Suprapubic skin (tissue), 4 donors: ENCODE measurements at regions not wholly inside any gene's neighbourhood (a gene's known extent, or its start where the extent isn't known, plus 50 kb on each side); places are given as distances from the start of the nearest gene placed in this dataset.

Experiments
- DNase-seq, 2 donors: peaks; one replicate each; pipeline ENCODE4 v3.0.0-alpha.2; 2019; ENCODE audit warnings: low spot score in 2 of 2
- H3K27ac ChIP-seq: fragments of 200-600 bp; sonication (generic); one replicate; pipeline ENCODE4 v1.5.1; 2019
- H3K27me3 ChIP-seq: fragments of 200-600 bp; sonication (generic); one replicate; pipeline ENCODE4 v1.5.1; 2019
- H3K36me3 ChIP-seq: fragments of 200-600 bp; sonication (generic); one replicate; pipeline ENCODE4 v1.5.1; 2019
- H3K4me1 ChIP-seq: fragments of 200-600 bp; sonication (generic); one replicate; pipeline ENCODE4 v1.5.1; 2019
- H3K4me3 ChIP-seq: fragments of 200-600 bp; sonication (generic); one replicate; pipeline ENCODE4 v1.5.1; 2019; ENCODE audit warnings: mild to moderate bottlenecking
- H3K9me3 ChIP-seq: fragments of 200-600 bp; sonication (generic); one replicate; pipeline ENCODE4 v1.5.1; 2019
- CTCF ChIP-seq, 2 donors: fragments of 200-600 bp in 1 of 2; fragments of 450-650 bp in 1 of 2; sonication (generic) in 1 of 2; IDR thresholded peaks; one replicate each; pipeline ENCODE4 v1.5.1; 2016 to 2019; ENCODE audit warnings: antibody characterized with exemption in 2 of 2, mild to moderate bottlenecking in 1 of 2, moderate library complexity in 1 of 2
- EP300 ChIP-seq: sonication (generic); formaldehyde crosslinking; IDR thresholded peaks from one replicate; pipeline ENCODE4 v1.6.1; 2017; ENCODE audit warnings: antibody characterized with exemption
- POLR2A ChIP-seq, 2 donors: fragments of 450-650 bp; IDR thresholded peaks; one replicate each; pipeline ENCODE4 v1.6.1; 2017; ENCODE audit warnings: antibody characterized with exemption in 2 of 2, mild to moderate bottlenecking in 2 of 2, moderate library complexity in 2 of 2
- POLR2AphosphoS5 ChIP-seq, 3 donors: sonication (generic); formaldehyde crosslinking; IDR thresholded peaks; one replicate each; pipeline ENCODE4 v1.6.1; 2017; ENCODE audit warnings: antibody characterized with exemption in 3 of 3
- WGBS: methylation state at CpG from one replicate; pipeline ENCODE4 v1.1.5; 2018; 5-methylcytosine and 5-hydroxymethylcytosine counted together

GRCh38 chr15:81955382-81956062 lies 90.3 kb downstream of the MEX3B start:
- no peak for TF ChIP-seq CTCF (IDR thresholded peaks at IDR 0.05)
- no peak for TF ChIP-seq POLR2AphosphoS5 (IDR thresholded peaks at IDR 0.05)
- no peak for TF ChIP-seq POLR2A (IDR thresholded peaks at IDR 0.05)
- no peak for TF ChIP-seq EP300
- no peaks in the 10 kb centered on the region for H3K36me3 ChIP-seq
- no peaks in the 10 kb centered on the region for H3K27me3 ChIP-seq
- H3K4me1 ChIP-seq: no peaks in the 10 kb centered on the region
- no peaks in the 10 kb centered on the region for H3K9me3 ChIP-seq
- no peak overlapping the region for H3K4me3 ChIP-seq
- no peak overlapping the region for H3K27ac ChIP-seq
- 70% methylated on average over 6 of the region's 6 CpGs for whole genome bisulfite sequencing
- no peak for DNase-seq

DNA sequence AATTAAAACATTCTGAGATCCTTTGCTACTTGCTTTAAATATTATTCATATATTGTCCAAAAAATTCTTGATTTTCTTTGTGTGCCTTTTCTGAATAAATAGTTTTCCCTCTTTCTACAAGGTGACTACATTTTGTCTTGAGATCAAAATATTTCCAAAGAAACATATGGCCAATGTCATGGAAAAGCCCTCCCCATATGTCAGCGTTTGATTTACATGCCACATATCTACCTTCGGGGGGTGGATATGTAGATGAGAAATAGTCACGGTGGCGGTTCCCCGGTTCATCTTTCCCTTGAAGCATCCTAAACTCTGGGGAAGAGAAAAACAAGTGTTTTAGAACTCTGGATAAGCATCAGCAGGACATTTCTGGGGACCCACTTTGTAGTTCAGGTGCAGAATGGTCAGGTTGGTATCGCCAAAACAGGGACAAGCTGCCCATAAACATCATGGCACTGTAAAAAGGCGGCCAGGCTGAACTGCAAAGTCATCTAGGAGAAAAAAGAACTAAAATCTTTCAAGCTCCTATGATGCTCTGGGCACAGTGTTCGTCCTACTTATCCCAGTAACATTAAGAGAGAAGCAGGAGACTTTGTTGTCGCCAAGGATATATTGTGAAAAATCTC lies 91.5 kb downstream of the MEX3B start:
- Histone ChIP-seq H3K27me3 (no peaks in the 10 kb centered on the region), H3K9me3 (no peaks in the 10 kb centered on the region), H3K4me1 (no peaks in the 10 kb centered on the region), H3K36me3 (no peaks in the 10 kb centered on the region), H3K4me3 (no peak overlapping the region), H3K27ac (no peak overlapping the region)
- no peak for DNase-seq
- TF ChIP-seq POLR2AphosphoS5 (IDR thresholded peaks at IDR 0.05): no peak
- 84% methylated on average over 9 of the region's 9 CpGs for WGBS

DNA sequence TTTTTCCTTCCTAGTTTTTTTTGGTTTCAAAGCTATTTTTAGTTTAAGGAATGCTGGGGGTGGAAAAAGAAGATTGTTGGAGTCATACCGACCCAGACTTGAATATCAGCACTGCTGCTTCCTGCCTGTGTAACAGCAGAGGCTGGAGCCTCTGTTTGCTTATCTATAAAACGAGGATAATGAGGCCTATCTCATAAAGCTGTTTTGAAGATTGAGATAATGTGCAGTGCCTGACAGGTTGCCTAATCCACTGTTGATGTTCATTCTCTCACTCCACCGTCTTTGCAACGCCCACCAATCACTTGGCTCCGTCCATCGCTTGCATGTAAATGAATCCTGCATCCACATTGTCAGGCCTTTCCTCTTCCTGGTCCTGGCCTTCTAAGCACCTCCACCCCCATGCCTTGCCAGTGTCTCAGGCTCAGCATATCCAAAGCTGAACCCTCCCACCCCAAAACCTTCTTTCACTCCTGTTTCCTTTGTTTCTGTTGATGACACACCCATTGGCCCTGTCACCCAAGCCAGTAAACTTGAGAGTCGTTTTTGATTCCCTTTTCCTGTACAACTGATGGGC lies 94.9 kb downstream of the MEX3B start:
- no peaks in the 10 kb centered on the region for H3K9me3 ChIP-seq
- no peaks in the 10 kb centered on the region for H3K27me3 ChIP-seq
- no peak overlapping the region for H3K27ac ChIP-seq
- no peak for DNase-seq
- TF ChIP-seq EP300 (no peak), CTCF (IDR thresholded peaks at IDR 0.05) (no peak), POLR2A (IDR thresholded peaks at IDR 0.05) (no peak), POLR2AphosphoS5 (IDR thresholded peaks at IDR 0.05) (no peak)
- no peaks in the 10 kb centered on the region for H3K4me1 ChIP-seq
- H3K4me3 ChIP-seq: no peak overlapping the region
- 59% methylated on average over 7 of the region's 7 CpGs for WGBS
- H3K36me3 ChIP-seq: no peaks in the 10 kb centered on the region

DNA sequence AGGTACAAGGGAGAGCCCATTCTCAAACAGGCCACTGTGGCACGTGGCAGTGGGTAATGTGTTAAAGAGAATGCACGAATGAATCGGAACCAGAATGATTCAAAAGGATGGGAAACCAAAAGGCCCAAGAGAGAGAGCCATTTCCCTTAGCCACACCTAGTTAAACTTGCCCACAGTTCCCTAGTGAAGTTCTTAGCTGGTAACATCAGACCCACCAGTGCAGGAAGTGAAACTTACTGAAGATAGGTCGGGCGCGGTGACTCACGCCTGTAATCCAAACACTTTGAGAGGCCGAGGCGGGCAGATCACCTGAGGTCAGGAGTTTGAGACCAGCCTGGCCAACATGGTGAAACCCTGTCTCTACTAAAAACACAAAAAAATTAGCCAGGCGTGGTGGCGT lies 97.1 kb downstream of the MEX3B start:
- Histone ChIP-seq H3K27me3 (no peaks in the 10 kb centered on the region), H3K27ac (no peak overlapping the region), H3K4me1 (no peaks in the 10 kb centered on the region), H3K36me3 (no peaks in the 10 kb centered on the region), H3K9me3 (no peaks in the 10 kb centered on the region), H3K4me3 (no peak overlapping the region)
- DNase-seq: no peak
- 82% methylated on average over 11 of the region's 11 CpGs for WGBS
- TF ChIP-seq POLR2AphosphoS5 (IDR thresholded peaks at IDR 0.05) (no peak), CTCF (IDR thresholded peaks at IDR 0.05) (no peak), EP300 (no peak), POLR2A (IDR thresholded peaks at IDR 0.05) (no peak)

DNA sequence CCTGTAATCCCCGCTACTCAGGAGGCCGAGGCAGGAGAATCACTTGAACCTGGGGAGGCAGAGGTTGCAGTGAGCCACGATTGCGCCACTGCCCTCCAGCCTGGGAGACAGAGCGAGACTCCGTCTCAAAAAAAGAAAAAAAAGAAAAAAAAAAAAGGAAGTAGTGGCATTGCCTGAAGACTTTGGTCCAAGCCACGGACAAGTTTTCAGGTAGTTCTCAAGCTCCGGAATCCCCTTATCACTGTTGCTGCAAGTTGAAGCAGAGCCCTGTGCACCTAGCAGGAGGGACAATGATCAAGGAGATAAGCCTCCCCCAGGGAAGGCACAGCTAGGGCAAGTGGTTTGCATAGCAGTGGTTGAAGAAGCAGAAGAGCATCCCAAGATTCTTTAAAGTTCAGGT lies 97.6 kb downstream of the MEX3B start:
- no peaks in the 10 kb centered on the region for H3K4me1 ChIP-seq
- no peak overlapping the region for H3K27ac ChIP-seq
- no peak overlapping the region for H3K4me3 ChIP-seq
- no peak for DNase-seq
- no peaks in the 10 kb centered on the region for H3K27me3 ChIP-seq
- no peaks in the 10 kb centered on the region for H3K9me3 ChIP-seq
- 77% methylated on average over 8 of the region's 8 CpGs for WGBS
- TF ChIP-seq CTCF (IDR thresholded peaks at IDR 0.05) (no peak), POLR2A (IDR thresholded peaks at IDR 0.05) (no peak), EP300 (no peak), POLR2AphosphoS5 (IDR thresholded peaks at IDR 0.05) (no peak)
- H3K36me3 ChIP-seq: no peaks in the 10 kb centered on the region
